ENCODE measurements at regions not wholly inside any gene's neighbourhood (a gene's known extent, or its start where the extent isn't known, plus 50 kb on each side); places are given as distances from the start of the nearest gene placed in this dataset.
A peak's percentile ranks its signal among the peaks of the same experiment; 100 is the strongest.

- DNase-seq = no peak
Measured at GRCh38 chr7:131000873-131001272, 266.9 kb upstream of the KLF14 start.

- DNase-seq = no peak
Measured at GRCh38 chr7:131002600-131002999, 268.6 kb upstream of the KLF14 start.

- no peak for DNase-seq
Measured at GRCh38 chr7:131003634-131004033, 269.6 kb upstream of the KLF14 start.

GRCh38 chr7:131004371-131004770, 270.4 kb upstream of the KLF14 start:
- DNase-seq = no peak

GRCh38 chr7:131007439-131008330, 273.7 kb upstream of the KLF14 start:
- DNase-seq = peak; percentile 51

GRCh38 chr7:131008840-131009711, 275.1 kb upstream of the KLF14 start:
- no peak for DNase-seq

GRCh38 chr7:131010029-131010716, 276.2 kb upstream of the KLF14 start:
- DNase-seq = no peak

GRCh38 chr7:131010717-131011431, 276.9 kb upstream of the KLF14 start:
- no peak for DNase-seq

GRCh38 chr7:131011432-131011742, 277.4 kb upstream of the KLF14 start:
- no peak for DNase-seq

GRCh38 chr7:131011976-131012375, 278.0 kb upstream of the KLF14 start:
- DNase-seq = no peak

GRCh38 chr7:131012477-131013031, 278.5 kb upstream of the KLF14 start:
- DNase-seq = no peak

GRCh38 chr7:131013716-131014115, 279.7 kb upstream of the KLF14 start:
- no peak for DNase-seq

GRCh38 chr7:131014906-131015656, 281.1 kb upstream of the KLF14 start:
- no peak for DNase-seq

GRCh38 chr7:131015657-131015958, 281.6 kb upstream of the KLF14 start:
- no peak for DNase-seq

GRCh38 chr7:131016230-131016629, 282.2 kb upstream of the KLF14 start:
- no peak for DNase-seq

- DNase-seq = no peak
Measured at GRCh38 chr7:131019351-131019750, 285.3 kb upstream of the KLF14 start.

GRCh38 chr7:131020759-131021261, 286.8 kb upstream of the KLF14 start:
- no peak for DNase-seq

GRCh38 chr7:131021460-131021859, 287.5 kb upstream of the KLF14 start:
- no peak for DNase-seq

- DNase-seq = no peak
Measured at GRCh38 chr7:131021902-131022301, 287.9 kb upstream of the KLF14 start.

GRCh38 chr7:131026297-131027000, 292.4 kb upstream of the KLF14 start:
- peak; percentile 16 for DNase-seq

- peak; percentile 0 for DNase-seq
Measured at GRCh38 chr7:131027287-131027773, 293.3 kb upstream of the KLF14 start.

All from NCI-H1436 (cell line).